AG09319 (cell line): ENCODE measurements at regions not wholly inside any gene's neighbourhood (a gene's known extent, or its start where the extent isn't known, plus 50 kb on each side); places are given as distances from the start of the nearest gene placed in this dataset.

Experiments used
- DNase-seq: peaks from one replicate; pipeline ENCODE4 v3.0.0-alpha.2; 2010; ENCODE audit warnings: low read depth; ENCODE audit errors: extremely low read depth
- CTCF ChIP-seq: IDR thresholded peaks from 2 replicates; pipeline ENCODE4 v1.5.1; 2011; ENCODE audit warnings: low read depth, mild to moderate bottlenecking, inconsistent platforms, low read length, moderate library complexity

DNA sequence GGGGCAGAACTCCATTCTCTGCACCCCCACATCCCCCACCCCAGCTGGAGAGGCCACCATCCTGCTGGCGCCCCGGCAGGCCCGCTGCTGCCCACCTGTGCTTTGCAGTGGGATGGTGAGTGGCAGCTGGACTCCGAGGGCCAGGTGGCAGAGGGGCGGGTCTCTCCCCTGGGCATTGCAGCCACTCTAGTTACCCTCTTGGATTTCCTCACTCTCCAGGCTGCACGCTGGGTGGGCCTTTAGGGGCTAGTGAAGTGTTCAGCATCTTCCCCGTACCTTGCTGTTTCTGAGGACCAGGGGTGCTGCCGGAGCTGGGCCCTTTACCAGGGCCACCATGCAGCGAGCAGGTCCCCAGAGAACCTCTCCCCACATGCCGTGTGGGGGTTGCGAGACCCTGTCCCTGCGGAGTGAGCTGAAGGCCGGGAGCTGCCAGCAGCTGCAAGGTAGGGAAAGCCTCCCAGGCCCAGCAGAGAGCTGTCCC lies 88.4 kb upstream of the SH3PXD2B start:
- DNase-seq: no peak
- no peak for TF ChIP-seq CTCF

GRCh38 chr5:172541773-172542136 lies 87.4 kb upstream of the SH3PXD2B start:
- DNase-seq: no peak
- TF ChIP-seq CTCF: no peak

DNA sequence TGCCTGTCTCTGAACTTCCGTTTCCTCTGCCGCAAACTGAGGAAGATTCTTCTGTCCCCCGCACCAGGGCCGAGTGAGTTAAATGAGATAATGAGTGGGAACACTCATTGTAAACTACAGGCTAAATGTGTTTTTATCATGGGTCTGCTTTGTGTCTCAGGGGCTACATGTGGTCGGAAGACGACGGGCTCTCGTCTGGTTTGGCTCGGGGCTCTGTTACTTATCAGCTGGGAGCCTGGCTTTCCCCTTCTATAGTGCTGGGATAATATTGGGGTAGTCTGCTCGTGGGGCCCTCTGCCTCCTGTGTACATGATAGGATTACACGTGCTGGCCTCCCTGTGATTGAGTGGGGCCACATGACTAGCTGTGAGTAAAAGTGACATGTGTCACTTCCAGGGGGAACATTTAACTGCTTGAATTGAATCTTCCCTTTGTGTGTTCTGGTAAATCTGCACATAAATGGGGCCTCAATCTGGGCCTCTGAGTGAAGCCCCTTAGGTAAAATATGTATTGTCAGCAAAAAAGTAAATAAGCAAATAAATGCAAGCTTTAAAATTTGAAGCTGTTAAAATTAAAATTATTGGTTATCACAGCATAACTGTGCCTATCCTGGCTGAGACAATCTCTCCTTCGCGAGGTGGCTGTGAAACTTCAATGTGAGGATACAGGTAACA lies 86.9 kb upstream of the SH3PXD2B start:
- no peak for DNase-seq
- TF ChIP-seq CTCF: no peak

- no peak for DNase-seq
Measured at GRCh38 chr5:172540099-172540870, 86.0 kb upstream of the SH3PXD2B start.

GRCh38 chr5:172535108-172535445 lies 80.8 kb upstream of the SH3PXD2B start:
- no peak for TF ChIP-seq CTCF

More at GRCh38 chr5:172540099-172540870, 86.0 kb upstream of the SH3PXD2B start:
- no peak for TF ChIP-seq CTCF

GRCh38 chr5:172534229-172535107 lies 80.1 kb upstream of the SH3PXD2B start:
- DNase-seq: no peak
- no peak for TF ChIP-seq CTCF

More at GRCh38 chr5:172535108-172535445, 80.8 kb upstream of the SH3PXD2B start:
- DNase-seq: no peak
